Activated T-cell treated with anti-CD3 and anti-CD28 coated beads, Interleukin-2, amount 50 U/mL, for 4 hours (primary cell): ENCODE measurements at regions not wholly inside any gene's neighbourhood (a gene's known extent, or its start where the extent isn't known, plus 50 kb on each side); places are given as distances from the start of the nearest gene placed in this dataset.

Source experiments
- ATAC-seq, 2 donors: fragments of 200-7000 bp; cut with Tn5 transposase; one replicate each; pipeline ENCODE4 v1.10.0; 2021
- DNase-seq: peaks from one replicate; pipeline ENCODE4 v3.0.0-alpha.2; 2020
- H3K27me3 Mint-ChIP-seq: one replicate; pipeline ENCODE4 v1.8.0; 2021; ENCODE audit warnings: low read depth, mixed read lengths
- H3K36me3 Mint-ChIP-seq: one replicate; pipeline ENCODE4 v1.8.0; 2022; ENCODE audit warnings: mixed read lengths; ENCODE audit not compliant: insufficient read depth
- H3K4me1 Mint-ChIP-seq: one replicate; pipeline ENCODE4 v1.8.0; 2021; ENCODE audit warnings: low read depth, mixed read lengths
- H3K4me3 Mint-ChIP-seq: one replicate; pipeline ENCODE4 v1.8.0; 2021; ENCODE audit warnings: mild to moderate bottlenecking, moderate library complexity, mixed read lengths
- H3K9me3 Mint-ChIP-seq: one replicate; pipeline ENCODE4 v1.8.0; 2021; ENCODE audit warnings: mixed read lengths

DNA sequence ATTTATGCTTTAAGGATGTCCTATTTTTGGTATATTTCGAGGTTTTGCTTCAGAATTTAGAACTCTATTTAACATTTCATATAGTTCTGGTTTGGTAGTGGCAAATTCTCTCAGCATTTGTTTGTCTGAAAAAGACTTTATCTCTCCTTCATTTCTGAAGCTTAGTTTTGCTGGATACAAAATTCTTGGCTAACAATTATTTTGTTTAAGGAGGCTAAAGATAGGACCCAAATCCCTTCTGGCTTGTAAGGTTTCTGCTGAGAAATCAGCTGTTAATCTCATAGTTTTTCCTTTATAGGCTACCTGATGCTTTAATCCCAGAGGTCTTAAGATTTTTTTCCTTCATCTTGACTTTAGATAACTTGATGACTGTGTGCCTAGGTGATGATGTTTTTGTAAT, 162.7 kb upstream of the B3GAT2 start:
- no peak overlapping the region for H3K4me3 Mint-ChIP-seq
- H3K4me1 Mint-ChIP-seq = no peaks in the 10 kb centered on the region
- H3K36me3 Mint-ChIP-seq = no peaks in the 10 kb centered on the region
- DNase-seq (no peak), ATAC-seq (no peak)
- H3K27me3 Mint-ChIP-seq = peaks cover 1% of the 10 kb centered on the region
- H3K9me3 Mint-ChIP-seq = peaks cover 28% of the 10 kb centered on the region

DNA sequence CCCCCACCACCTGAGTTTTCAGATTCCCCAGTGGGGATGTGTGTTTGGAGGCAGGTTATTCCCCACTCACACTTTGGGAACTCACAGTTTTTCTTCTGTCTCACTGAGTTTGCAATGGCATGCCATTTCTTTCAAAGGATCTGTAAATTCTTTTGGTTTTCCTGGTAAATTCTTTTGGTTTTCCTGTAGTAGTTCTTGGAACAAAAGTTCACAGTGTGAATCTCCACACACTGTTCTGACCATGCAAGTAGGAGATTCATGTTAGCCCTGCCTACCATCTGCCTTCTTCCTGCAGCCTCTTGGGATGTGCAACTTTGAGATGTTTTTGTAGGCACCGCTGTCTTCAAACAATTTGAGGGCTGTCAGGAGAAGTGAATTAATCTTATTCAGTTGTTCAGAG, 165.6 kb upstream of the OGFRL1 start:
- Mint-ChIP-seq H3K27me3 (no peaks in the 10 kb centered on the region), H3K9me3 (peaks cover 33% of the 10 kb centered on the region), H3K4me1 (no peaks in the 10 kb centered on the region), H3K36me3 (no peaks in the 10 kb centered on the region), H3K4me3 (no peak overlapping the region)
- no peak for ATAC-seq
- no peak for DNase-seq

DNA sequence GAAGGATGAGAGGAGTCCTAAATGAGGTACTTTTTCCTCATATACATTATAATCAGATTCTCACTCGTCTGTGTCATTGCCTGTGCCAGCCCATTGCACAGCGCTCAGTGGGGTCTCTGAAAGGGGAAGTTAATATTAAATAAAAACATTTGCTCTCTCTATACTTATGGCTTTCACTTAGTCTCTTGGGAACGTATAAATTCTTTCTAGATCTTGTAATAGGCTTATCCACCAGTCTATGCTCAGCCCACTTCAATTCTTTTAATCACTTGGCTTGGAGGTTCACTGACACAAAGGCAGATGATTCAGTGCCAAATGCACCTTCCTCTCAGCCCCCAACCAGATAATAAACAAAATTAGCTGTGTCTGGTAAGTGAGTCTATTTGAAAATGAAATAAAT, 164.3 kb upstream of the OGFRL1 start:
- Mint-ChIP-seq H3K4me1 (no peaks in the 10 kb centered on the region), H3K27me3 (no peaks in the 10 kb centered on the region)

DNA sequence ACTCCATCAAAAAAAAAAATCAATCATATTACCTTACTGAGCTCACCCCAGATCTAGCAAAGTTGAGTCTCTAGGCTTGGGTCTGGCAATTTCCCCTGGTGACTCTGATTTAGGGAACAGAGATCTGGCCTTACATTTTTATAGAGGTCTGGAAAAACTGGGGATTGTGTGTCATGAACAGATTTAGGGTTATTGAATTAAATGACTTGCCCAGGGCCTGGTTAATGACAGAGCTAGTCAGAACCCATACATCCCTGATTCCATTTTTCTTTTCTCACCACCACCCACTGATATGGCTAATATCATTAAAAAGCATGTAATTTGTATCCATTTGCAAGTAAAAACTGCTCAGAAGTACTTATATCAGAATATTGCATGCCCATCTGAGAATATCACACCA, 163.4 kb upstream of the OGFRL1 start:
- H3K36me3 Mint-ChIP-seq = no peaks in the 10 kb centered on the region
- H3K27me3 Mint-ChIP-seq = no peaks in the 10 kb centered on the region
- ATAC-seq (no peak), DNase-seq (no peak)
- peaks cover 13% of the 10 kb centered on the region for H3K9me3 Mint-ChIP-seq
- no peak overlapping the region for H3K4me3 Mint-ChIP-seq
- H3K4me1 Mint-ChIP-seq = no peaks in the 10 kb centered on the region

More for the DNA sequence above, 164.3 kb upstream of the OGFRL1 start:
- H3K4me3 Mint-ChIP-seq = no peak overlapping the region
- no peaks in the 10 kb centered on the region for H3K36me3 Mint-ChIP-seq
- peaks cover 22% of the 10 kb centered on the region for H3K9me3 Mint-ChIP-seq
- ATAC-seq (no peak), DNase-seq (no peak)

DNA sequence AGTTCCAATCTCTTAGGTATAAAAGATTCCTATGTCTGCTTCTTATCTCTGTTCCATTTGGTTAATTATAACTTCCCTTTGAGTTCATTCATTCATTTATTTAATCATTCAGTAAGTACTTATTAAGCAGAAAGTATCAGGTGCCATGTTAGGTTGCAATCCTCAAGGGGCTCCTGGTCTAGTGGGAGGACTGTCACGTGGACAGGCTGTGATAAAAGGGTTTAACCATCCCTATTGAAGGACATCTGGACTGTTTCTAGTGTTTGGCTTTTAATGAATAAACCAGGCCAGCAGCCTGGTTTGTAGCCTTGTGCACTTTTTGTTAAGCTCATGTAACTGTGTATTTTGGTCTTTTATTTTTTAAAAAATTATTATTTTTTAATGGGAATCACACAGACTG, 162.1 kb upstream of the OGFRL1 start:
- H3K9me3 Mint-ChIP-seq = peaks cover 5% of the 10 kb centered on the region
- H3K27me3 Mint-ChIP-seq = no peaks in the 10 kb centered on the region
- no peak overlapping the region for H3K4me3 Mint-ChIP-seq
- H3K4me1 Mint-ChIP-seq = no peaks in the 10 kb centered on the region
- H3K36me3 Mint-ChIP-seq = no peaks in the 10 kb centered on the region
- ATAC-seq = no peak
- no peak for DNase-seq

DNA sequence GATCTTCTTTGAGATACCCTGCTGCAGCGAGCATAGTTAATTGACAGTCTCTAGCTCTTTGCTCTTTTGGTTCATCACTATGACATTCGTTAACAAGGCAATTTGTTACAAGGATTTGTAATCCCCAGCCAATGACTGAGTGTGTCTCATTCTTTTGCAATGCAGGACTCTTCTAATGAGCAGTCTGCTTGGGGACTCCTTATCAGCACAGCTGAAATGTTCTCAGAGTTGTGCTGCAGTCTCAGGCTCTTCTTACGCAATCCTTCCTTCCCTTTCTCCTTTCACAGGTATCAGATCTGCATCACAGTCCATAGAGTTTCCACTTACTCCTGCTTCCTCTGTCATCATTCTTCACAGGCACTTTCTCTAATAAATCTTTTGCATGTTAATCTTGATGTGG, 161.2 kb upstream of the OGFRL1 start:
- Mint-ChIP-seq H3K4me3 (no peak overlapping the region), H3K9me3 (peaks cover 5% of the 10 kb centered on the region), H3K4me1 (no peaks in the 10 kb centered on the region), H3K27me3 (no peaks in the 10 kb centered on the region), H3K36me3 (no peaks in the 10 kb centered on the region)
- no peak for ATAC-seq
- no peak for DNase-seq

DNA sequence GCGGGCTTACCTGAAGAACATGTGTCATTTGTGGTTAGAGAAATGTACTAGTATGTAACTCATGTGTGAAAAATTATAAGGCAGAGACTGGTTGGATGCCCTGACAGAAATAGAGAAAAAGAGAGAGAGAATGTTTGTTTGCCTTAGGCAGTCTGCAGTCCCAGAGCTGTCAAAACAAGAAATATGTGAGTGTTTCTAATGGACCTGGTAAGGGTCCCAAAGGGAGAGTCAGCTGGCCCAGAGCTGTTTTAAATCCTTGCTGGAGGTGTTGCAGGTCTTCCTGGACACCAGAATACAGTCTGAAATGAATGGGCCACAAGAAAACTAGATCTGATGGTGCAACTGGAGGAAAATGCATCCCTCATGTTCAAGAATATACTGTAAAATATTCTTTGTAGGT, 158.3 kb upstream of the OGFRL1 start:
- Mint-ChIP-seq H3K4me3 (no peak overlapping the region), H3K9me3 (peaks cover 5% of the 10 kb centered on the region), H3K27me3 (peaks cover 2% of the 10 kb centered on the region), H3K4me1 (no peaks in the 10 kb centered on the region), H3K36me3 (no peaks in the 10 kb centered on the region)
- DNase-seq (no peak), ATAC-seq (no peak)

DNA sequence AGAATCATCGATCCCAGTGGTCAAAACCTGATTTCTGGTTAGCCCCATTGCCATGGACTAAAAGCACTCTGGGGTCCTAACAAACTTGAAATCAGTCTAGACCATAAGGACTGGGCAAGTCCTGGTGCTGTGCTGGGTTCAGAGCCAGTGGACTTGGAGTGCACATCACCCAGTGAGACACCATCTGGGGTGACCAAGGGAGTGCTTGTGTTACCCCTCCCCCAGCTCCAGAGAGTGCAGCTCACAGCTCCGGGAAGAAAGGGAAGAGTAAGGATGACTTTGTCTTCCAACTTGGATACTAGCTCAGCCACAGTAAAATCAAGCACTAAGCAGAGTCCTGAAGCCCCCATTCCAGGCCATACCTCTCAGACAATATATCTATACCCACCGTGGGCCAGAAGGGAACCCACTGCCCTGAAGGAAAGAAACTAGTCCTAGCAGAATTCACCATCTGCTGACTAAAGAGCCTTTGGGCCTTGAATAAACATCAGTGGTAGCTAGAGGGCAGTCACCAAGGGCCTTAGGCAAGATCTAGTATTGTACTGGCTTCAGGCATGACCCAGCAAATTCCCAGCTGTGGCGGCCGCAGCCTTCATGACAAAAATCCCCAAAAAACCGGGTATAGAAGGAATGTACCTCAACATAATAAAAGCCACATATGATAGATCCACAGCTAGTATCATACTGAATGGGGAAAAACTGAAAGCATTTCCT, 153.5 kb upstream of the OGFRL1 start:
- Mint-ChIP-seq H3K9me3 (no peaks in the 10 kb centered on the region), H3K4me3 (no peak overlapping the region), H3K4me1 (no peaks in the 10 kb centered on the region), H3K27me3 (peaks cover 14% of the 10 kb centered on the region), H3K36me3 (no peaks in the 10 kb centered on the region)
- DNase-seq (no peak), ATAC-seq (no peak)

DNA sequence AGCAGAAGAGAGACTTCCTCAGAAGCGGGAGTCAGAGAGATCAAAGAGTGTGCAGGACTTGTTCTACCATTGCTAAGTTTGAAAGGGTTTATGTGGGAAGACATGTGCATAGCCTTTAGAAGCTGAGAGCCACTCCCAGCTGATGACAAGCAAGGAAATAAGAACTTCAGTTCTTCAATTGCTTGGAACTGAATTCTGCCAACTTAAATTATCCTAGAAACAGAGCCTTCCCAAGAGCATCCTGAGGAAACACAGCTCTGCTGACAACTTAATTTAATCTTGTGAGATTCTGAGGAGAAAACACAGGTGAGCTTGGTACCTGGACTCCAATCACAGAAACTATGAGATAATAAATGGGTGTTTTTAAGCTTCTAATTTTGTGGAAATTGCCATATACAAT, 150.6 kb upstream of the OGFRL1 start:
- Mint-ChIP-seq H3K36me3 (no peaks in the 10 kb centered on the region), H3K4me3 (no peak overlapping the region), H3K4me1 (no peaks in the 10 kb centered on the region), H3K27me3 (peaks cover 14% of the 10 kb centered on the region), H3K9me3 (no peaks in the 10 kb centered on the region)
- ATAC-seq (no peak), DNase-seq (no peak)

DNA sequence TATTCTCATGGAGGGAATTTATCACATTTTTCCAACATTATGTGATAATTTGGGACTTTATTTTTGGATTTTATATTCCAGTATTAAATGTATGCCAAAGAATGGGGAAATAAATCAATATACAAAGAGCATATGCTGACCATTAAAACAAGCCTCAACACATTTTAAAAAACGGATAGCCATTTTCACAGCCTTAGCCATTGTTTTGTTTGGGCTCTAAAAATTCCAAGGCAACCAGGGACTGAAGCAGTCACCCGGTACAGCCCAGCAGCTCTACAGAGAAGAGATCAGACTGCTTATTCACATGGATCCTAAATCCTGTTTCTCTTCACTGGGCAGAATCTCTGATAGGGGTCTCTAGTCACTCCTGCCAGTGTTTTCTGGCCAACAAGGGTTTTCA, 150.2 kb upstream of the OGFRL1 start:
- Mint-ChIP-seq H3K4me1 (no peaks in the 10 kb centered on the region), H3K9me3 (no peaks in the 10 kb centered on the region), H3K27me3 (peaks cover 14% of the 10 kb centered on the region), H3K36me3 (no peaks in the 10 kb centered on the region), H3K4me3 (no peak overlapping the region)
- ATAC-seq (no peak), DNase-seq (no peak)

DNA sequence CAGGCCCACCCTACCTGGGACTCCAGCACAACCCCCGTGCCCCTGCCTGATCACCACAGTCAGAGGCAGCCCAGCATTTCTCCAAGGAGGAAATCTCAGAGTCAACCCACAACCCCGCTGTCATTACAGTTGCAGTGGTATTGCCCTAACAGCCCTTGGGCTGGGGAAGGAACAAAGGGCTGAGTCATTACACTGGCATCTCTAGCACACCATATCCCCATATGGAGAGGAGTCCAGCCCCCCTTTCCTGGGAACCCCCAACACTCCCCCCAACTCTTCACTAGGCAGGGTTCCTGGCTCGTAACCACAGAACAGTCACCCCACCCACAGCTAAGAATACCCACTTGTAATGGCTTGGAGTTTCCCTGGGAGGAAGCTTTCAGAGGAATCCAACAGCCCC, 149.4 kb upstream of the OGFRL1 start:
- H3K4me3 Mint-ChIP-seq = no peak overlapping the region
- DNase-seq = no peak
- no peaks in the 10 kb centered on the region for H3K9me3 Mint-ChIP-seq
- peaks cover 12% of the 10 kb centered on the region for H3K27me3 Mint-ChIP-seq
- no peaks in the 10 kb centered on the region for H3K4me1 Mint-ChIP-seq
- ATAC-seq = no peak
- no peaks in the 10 kb centered on the region for H3K36me3 Mint-ChIP-seq

DNA sequence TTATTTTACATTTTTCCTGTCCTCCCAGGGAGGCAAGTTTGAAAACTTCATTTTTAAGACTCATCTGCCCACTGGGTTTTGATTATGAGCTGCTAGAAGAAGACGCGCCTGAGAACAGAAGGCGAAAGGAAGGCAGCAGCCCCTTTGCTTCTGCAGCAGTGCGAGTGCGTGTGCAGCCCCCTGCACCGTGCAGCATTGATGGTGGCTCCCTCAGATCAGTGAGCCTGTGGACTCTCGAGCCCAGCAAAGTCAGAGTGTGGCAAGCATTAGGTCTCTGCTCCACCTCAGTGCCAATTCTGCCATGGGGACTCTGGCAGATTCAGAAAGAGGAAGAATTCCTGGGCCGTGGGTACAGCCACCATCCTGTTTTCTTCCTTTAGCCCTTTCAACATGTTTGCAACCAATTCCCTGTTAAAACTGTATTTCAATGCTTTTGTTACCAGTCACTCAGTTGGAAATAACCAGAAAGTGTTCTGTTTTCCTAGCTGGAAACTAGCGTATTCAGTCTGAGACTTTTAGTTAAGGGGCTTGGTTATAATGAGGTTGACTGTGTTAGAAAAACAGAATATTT, 134.8 kb upstream of the OGFRL1 start:
- DNase-seq (no peak), ATAC-seq (no peak)
- H3K4me1 Mint-ChIP-seq = no peaks in the 10 kb centered on the region
- no peaks in the 10 kb centered on the region for H3K9me3 Mint-ChIP-seq
- H3K4me3 Mint-ChIP-seq = no peak overlapping the region
- no peaks in the 10 kb centered on the region for H3K27me3 Mint-ChIP-seq
- no peaks in the 10 kb centered on the region for H3K36me3 Mint-ChIP-seq

DNA sequence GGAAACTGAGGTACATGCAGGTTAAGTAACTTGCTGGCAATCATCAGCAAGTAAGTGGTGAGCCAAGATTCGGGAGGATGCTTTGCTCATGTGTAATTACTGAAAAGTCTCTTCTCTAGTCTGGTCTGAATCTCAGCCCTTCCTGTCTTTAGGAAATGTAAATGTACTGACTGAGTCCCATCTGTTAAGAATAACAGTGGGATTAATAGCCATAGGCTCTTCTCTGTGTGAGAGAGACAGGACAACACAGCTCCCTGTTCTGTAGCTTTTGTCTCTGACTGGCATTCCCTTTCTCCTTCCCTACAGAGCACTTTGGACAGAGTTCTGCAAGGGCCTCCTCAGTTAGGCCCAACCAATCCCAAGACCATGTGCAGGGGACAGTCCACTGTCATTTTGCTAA, 131.3 kb upstream of the OGFRL1 start:
- Mint-ChIP-seq H3K4me1 (no peaks in the 10 kb centered on the region), H3K4me3 (no peak overlapping the region), H3K9me3 (no peaks in the 10 kb centered on the region), H3K36me3 (no peaks in the 10 kb centered on the region), H3K27me3 (peaks cover 1% of the 10 kb centered on the region)
- ATAC-seq (no peak), DNase-seq (no peak)

DNA sequence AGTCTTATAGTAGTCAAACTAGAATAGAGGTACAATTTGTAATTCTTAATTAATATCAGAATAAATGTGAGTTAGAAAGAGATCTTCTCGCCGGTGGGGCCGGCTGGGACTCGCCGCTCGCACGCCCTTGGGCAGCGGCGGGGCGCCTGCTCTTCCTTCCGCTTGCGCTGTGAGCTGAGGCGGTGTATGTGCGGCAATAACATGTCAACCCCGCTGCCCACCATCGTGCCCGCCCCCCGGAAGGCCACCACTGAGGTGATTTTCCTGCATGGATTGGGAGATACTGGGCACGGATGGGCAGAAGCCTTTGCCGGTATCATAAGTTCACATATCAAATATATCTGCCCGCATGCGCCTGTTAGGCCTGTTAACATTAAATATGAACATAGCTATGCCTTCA, 123.7 kb upstream of the OGFRL1 start:
- H3K9me3 Mint-ChIP-seq = no peaks in the 10 kb centered on the region
- H3K4me3 Mint-ChIP-seq = no peak overlapping the region
- no peaks in the 10 kb centered on the region for H3K4me1 Mint-ChIP-seq
- DNase-seq = no peak
- peaks cover 5% of the 10 kb centered on the region for H3K27me3 Mint-ChIP-seq
- H3K36me3 Mint-ChIP-seq = no peaks in the 10 kb centered on the region
- ATAC-seq = no peak

DNA sequence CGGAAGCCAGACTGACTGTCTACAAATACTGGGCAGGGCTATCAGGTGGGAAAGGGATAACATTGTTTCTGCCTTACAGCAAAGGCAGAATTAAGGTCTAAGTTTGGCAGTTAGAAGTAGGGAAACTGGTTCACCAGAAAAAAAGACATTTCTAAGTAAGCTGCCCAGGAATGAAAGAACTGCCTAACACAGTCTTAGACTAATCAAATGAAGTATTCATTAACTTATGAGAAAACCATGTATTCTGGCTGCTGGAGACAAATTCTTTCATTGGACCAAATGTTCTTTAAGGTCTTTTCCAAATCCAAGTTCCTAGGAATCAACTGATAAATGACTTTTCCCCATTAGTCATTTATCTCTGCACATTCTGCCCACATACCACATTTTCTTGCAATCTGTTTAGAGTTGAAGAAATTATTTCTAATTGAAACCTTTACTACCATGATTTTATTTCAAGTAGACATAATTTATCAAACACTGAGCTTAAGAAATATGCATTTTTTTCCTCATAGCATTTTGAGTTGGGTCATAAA, 120.3 kb upstream of the OGFRL1 start:
- Mint-ChIP-seq H3K4me1 (no peaks in the 10 kb centered on the region), H3K9me3 (no peaks in the 10 kb centered on the region), H3K36me3 (no peaks in the 10 kb centered on the region), H3K27me3 (peaks cover 4% of the 10 kb centered on the region), H3K4me3 (no peak overlapping the region)
- no peak for DNase-seq
- no peak for ATAC-seq
